OCI-LY1 (cell line): ENCODE measurements at regions not wholly inside any gene's neighbourhood (a gene's known extent, or its start where the extent isn't known, plus 50 kb on each side); places are given as distances from the start of the nearest gene placed in this dataset.

Source experiments
- EZH2 ChIP-seq: fragments of 200-600 bp; sonication (generic), shearing (Covaris generic); IDR thresholded peaks from 2 replicates; pipeline ENCODE4 v1.8.0; 2017; ENCODE audit warnings: borderline replicate concordance, mixed run types, mild to moderate bottlenecking, antibody characterized with exemption, low read length, moderate library complexity, mixed read lengths
- TF ChIP-seq, protein P1 (sequence below): fragments of 200-600 bp; sonication (generic), shearing (Covaris generic); IDR thresholded peaks from 2 replicates; pipeline ENCODE4 v1.5.1; 2017; ENCODE audit warnings: mild to moderate bottlenecking, antibody characterized with exemption, low read length, moderate library complexity, mixed read lengths

DNA sequence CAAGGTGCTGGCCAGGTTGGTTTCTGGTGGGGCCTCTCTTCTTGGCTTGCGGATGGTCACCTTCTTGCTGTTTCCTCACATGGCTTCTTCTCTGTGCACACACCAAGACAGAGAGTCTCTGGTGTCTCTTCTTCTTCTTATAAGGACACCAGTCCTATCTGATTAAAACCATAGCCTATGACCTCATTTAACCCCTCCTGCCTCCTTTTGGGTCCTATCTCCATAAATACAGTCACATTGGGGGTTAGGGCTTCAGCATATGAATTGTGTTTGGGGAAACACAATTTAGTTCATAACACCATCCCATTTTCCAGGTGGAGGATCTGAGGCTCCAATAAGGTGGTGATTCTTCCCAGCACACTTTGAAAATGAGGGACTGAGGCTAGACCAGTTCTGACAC, 80.4 kb downstream of the SPRY4 start:
- TF ChIP-seq, protein P1, sequence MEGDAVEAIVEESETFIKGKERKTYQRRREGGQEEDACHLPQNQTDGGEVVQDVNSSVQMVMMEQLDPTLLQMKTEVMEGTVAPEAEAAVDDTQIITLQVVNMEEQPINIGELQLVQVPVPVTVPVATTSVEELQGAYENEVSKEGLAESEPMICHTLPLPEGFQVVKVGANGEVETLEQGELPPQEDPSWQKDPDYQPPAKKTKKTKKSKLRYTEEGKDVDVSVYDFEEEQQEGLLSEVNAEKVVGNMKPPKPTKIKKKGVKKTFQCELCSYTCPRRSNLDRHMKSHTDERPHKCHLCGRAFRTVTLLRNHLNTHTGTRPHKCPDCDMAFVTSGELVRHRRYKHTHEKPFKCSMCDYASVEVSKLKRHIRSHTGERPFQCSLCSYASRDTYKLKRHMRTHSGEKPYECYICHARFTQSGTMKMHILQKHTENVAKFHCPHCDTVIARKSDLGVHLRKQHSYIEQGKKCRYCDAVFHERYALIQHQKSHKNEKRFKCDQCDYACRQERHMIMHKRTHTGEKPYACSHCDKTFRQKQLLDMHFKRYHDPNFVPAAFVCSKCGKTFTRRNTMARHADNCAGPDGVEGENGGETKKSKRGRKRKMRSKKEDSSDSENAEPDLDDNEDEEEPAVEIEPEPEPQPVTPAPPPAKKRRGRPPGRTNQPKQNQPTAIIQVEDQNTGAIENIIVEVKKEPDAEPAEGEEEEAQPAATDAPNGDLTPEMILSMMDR = no peak
- no peak for TF ChIP-seq EZH2
